Transverse colon (tissue), 4 donors: ENCODE measurements at regions not wholly inside any gene's neighbourhood (a gene's known extent, or its start where the extent isn't known, plus 50 kb on each side); places are given as distances from the start of the nearest gene placed in this dataset.

Experiments used
- DNase-seq: peaks from one replicate; pipeline ENCODE4 v3.0.0-alpha.2; 2019
- H3K27ac ChIP-seq, 4 donors: fragments of 200-600 bp; sonication (generic); 2 replicates each; pipeline ENCODE4 v1.5.1; 2016 to 2018; ENCODE audit warnings: inconsistent platforms in 4 of 4
- H3K27me3 ChIP-seq: fragments of 200-600 bp; sonication (generic); 2 replicates; pipeline ENCODE4 v1.5.1; 2017; ENCODE audit warnings: inconsistent platforms
- H3K36me3 ChIP-seq, 4 donors: fragments of 200-600 bp; sonication (generic); 2 replicates each; pipeline ENCODE4 v1.5.1; 2017 to 2019; ENCODE audit warnings: inconsistent platforms in 4 of 4
- H3K4me1 ChIP-seq, 4 donors: fragments of 200-600 bp; sonication (generic); 2 replicates each; pipeline ENCODE4 v1.5.1; 2017 to 2020; ENCODE audit warnings: inconsistent platforms in 4 of 4
- H3K4me3 ChIP-seq, 4 donors: fragments of 200-600 bp; sonication (generic); 1 replicate in 1 of 4; 2 replicates in 3 of 4; pipeline versions ENCODE4 v1.5.1 to v1.6.1; 2017 to 2019; ENCODE audit warnings: inconsistent platforms in 4 of 4
- H3K9me3 ChIP-seq, 2 donors: fragments of 200-600 bp; sonication (generic); 2 replicates each; pipeline ENCODE4 v1.5.1; 2017 to 2019; ENCODE audit warnings: inconsistent platforms in 2 of 2
- CTCF ChIP-seq, 5 experiments: fragments of 200-600 bp in 3 of 5; fragments of 450-650 bp in 2 of 5; sonication (generic) in 3 of 5; IDR thresholded peaks; 1 replicate in 2 of 5; 2 replicates in 3 of 5; pipeline ENCODE4 v1.5.1; 2016 to 2017; ENCODE audit warnings: antibody characterized with exemption in 5 of 5, inconsistent platforms in 3 of 5, mild to moderate bottlenecking in 2 of 5, moderate library complexity in 1 of 5
- EP300 ChIP-seq: sonication (generic); formaldehyde crosslinking; IDR thresholded peaks from one replicate; pipeline ENCODE4 v1.6.1; 2017; ENCODE audit warnings: antibody characterized with exemption, low read depth
- POLR2A ChIP-seq: fragments of 450-650 bp; IDR thresholded peaks from one replicate; pipeline ENCODE4 v1.6.1; 2016; ENCODE audit warnings: antibody characterized with exemption, mild to moderate bottlenecking, moderate library complexity
- POLR2AphosphoS5 ChIP-seq, 3 donors: sonication (generic); formaldehyde crosslinking; IDR thresholded peaks; one replicate each; pipeline ENCODE4 v1.6.1; 2016; ENCODE audit warnings: antibody characterized with exemption in 3 of 3
- WGBS, 2 donors: methylation state at CpG; one replicate each; pipeline ENCODE4 v1.1.5; 2018; ENCODE audit warnings: low coverage in 1 of 2; 5-methylcytosine and 5-hydroxymethylcytosine counted together
- in situ Hi-C, 4 donors: fragments of 200-750 bp; cut with MboI; loops; one replicate each; pipeline versions ENCODE4 v1.15.0 to v1.15.1; 2017; ENCODE audit warnings: low sequenced_read_pairs in 3 of 4, low pct_ligation_motif_present in 1 of 4, low pct_unique_long_range_greater_than_20kb in 1 of 4
- intact Hi-C: fragments of 100-400 bp; cut with DNase I; formaldehyde crosslinking; loops from one replicate; pipeline ENCODE4 v1.15.1; 2023; ENCODE audit warnings: low total_unique reads

GRCh38 chr11:25737071-25737675, 594.8 kb upstream of the ANO3 start:
- in situ Hi-C loops (loop anchor here in 1 of 4 donors (10.0 kb wide), 1 partner anchor 182 kb away; no protein-coding TSS in a partner anchor), intact Hi-C loops (no loop called here)
- TF ChIP-seq POLR2AphosphoS5 (IDR thresholded peaks at IDR 0.05), result no peak
- TF ChIP-seq EP300, result no peak
- TF ChIP-seq POLR2A, result no peak
- no peak for TF ChIP-seq CTCF (IDR thresholded peaks at IDR 0.05)
- Histone ChIP-seq H3K36me3 (no peaks in the 10 kb centered on the region), H3K9me3 (no peaks in the 10 kb centered on the region), H3K4me1 (no peaks in the 10 kb centered on the region), H3K4me3 (no peak overlapping the region), H3K27me3 (no peaks in the 10 kb centered on the region), H3K27ac (no peak overlapping the region)
- WGBS, 2 donors, result 61 to 62% methylated on average over 3 of the region's 3 CpGs
- DNase-seq, result no peak

GRCh38 chr11:25741886-25742285, 590.0 kb upstream of the ANO3 start:
- WGBS, 2 donors, result 2 to 40% methylated on average over 1 of the region's 1 CpG
- Histone ChIP-seq H3K36me3 (no peaks in the 10 kb centered on the region), H3K27me3 (no peaks in the 10 kb centered on the region), H3K9me3 (no peaks in the 10 kb centered on the region), H3K4me1 (no peaks in the 10 kb centered on the region), H3K27ac (no peak overlapping the region), H3K4me3 (no peak overlapping the region)
- in situ Hi-C loops, result no loop called here
- no peak for TF ChIP-seq POLR2A
- no peak for TF ChIP-seq POLR2AphosphoS5 (IDR thresholded peaks at IDR 0.05)
- no peak for TF ChIP-seq EP300
- TF ChIP-seq CTCF (IDR thresholded peaks at IDR 0.05), result no peak
- no peak for DNase-seq
- intact Hi-C loops, result no loop called here

- Histone ChIP-seq H3K27me3 (no peaks in the 10 kb centered on the region), H3K9me3 (no peaks in the 10 kb centered on the region), H3K36me3 (no peaks in the 10 kb centered on the region), H3K4me3 (no peak overlapping the region), H3K4me1 (no peaks in the 10 kb centered on the region), H3K27ac (no peak overlapping the region)
- intact Hi-C loops (no loop called here), in situ Hi-C loops (no loop called here)
- no peak for DNase-seq
- TF ChIP-seq EP300 (no peak), CTCF (IDR thresholded peaks at IDR 0.05) (no peak), POLR2A (no peak), POLR2AphosphoS5 (IDR thresholded peaks at IDR 0.05) (no peak)
Measured at GRCh38 chr11:25742800-25743199, 589.1 kb upstream of the ANO3 start.

- TF ChIP-seq POLR2AphosphoS5 (IDR thresholded peaks at IDR 0.05) (no peak), POLR2A (no peak), CTCF (IDR thresholded peaks at IDR 0.05) (no peak), EP300 (no peak)
- intact Hi-C loops (no loop called here), in situ Hi-C loops (no loop called here)
- Histone ChIP-seq H3K4me1 (no peaks in the 10 kb centered on the region), H3K9me3 (no peaks in the 10 kb centered on the region), H3K27me3 (no peaks in the 10 kb centered on the region), H3K4me3 (no peak overlapping the region), H3K36me3 (no peaks in the 10 kb centered on the region), H3K27ac (no peak overlapping the region)
- WGBS, 2 donors, result 32 to 100% methylated on average over 1 to 2 of the region's 2 CpGs
- no peak for DNase-seq
Measured at GRCh38 chr11:25755381-25755780, 576.5 kb upstream of the ANO3 start.
